NCI-H226 (cell line): ENCODE measurements at regions not wholly inside any gene's neighbourhood (a gene's known extent, or its start where the extent isn't known, plus 50 kb on each side); places are given as distances from the start of the nearest gene placed in this dataset.
A peak's percentile ranks its signal among the peaks of the same experiment; 100 is the strongest.
"Not testable (repeated sequence)": the region's sequence is repeated elsewhere in the genome, so short reads cannot be mapped to it uniquely, and the experiment has no call there.

Experiments used
- DNase-seq: peaks from one replicate; pipeline ENCODE4 v3.0.0-alpha.2; 2015

DNA sequence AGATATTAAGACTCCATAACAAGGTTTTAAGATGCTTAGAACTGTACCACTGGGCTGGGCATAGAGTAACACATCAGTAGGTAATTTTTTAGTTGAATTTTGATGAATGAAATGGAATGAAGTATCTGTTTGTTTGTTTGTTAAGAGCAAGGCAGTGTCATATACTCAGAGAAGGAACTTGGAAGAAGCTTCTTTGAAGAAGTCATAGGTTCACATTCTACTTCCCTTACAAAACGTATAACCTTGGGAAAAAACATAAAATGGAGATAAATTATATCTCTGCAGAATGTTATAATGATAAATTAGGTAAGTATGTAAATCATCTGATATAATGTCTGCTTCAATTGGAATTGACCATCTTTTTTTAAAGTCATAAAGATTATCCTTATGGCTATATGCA is 122.1 kb upstream of the SLC39A10 start:
- DNase-seq, result no peak

DNA sequence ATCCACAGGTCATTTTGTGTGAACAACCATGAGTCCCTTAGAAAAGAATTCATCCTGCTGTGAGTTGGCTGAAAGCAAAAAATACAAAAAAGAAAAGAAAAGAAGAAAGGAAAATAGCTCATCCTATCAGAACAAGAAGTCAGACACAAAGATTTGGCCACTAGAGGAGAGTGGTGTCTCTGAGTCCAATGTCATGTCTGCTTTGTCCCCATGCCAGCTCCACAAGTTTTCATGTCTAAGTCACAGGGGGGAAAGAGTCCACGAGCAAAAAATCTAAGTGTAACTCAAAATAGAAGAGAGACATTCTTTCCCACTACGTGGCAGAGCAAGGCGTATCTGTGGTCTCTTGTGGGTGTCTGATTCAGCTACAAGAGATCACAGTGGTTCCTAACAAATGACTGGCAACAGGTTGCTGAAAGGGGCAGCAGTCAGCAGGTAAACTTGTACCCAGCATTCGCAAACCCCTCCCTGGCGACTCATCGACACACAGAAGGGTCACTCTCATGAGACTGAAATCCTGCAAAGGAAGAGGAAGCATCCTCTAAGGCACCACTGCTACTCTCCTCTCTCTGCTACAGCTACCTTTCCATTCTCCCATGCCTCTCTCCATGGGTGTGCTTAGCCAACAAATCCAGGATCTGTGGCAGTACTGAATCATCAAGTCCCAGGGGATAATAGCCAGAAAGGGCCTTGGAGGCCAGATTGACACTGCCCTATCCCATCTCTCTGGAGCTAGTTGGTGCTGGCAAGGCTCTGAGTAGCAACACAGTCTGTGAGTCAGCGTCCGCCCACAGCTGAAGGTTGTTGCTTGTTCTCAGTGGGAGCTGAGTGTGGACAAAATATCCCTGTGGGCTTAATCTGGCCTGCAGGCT is 123.0 kb upstream of the SLC39A10 start:
- peak; percentile 81 for DNase-seq

DNA sequence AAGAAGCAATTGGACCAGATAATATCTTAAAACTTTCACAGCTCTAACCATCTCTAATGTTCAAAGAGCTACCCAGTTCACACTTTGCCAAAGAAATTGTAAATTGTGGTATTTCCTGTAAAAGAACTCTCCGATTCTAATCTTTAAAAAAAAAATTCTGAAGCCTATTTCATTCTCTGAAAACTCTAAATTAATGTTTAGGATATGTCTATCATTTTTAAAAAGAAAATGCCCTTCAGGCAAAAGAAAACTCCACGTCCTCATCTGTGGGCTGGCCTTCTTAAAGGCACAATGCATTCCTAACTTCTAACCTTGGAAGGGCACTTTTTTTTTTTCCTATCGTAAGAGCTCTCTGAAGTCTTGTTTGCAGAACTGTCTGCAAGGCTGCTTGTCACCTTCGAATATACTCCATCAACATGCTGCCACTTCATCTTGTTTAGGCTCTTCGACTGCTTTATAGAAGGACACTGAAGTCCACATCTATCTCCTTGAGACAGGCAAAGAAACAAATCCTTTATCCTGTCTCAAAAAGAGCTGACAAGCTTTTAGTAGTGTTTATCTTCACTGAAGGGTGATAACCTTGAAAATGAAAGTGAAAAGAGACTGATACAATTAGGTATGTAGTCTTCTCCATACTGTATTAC is 124.3 kb upstream of the SLC39A10 start:
- DNase-seq, result no peak

DNA sequence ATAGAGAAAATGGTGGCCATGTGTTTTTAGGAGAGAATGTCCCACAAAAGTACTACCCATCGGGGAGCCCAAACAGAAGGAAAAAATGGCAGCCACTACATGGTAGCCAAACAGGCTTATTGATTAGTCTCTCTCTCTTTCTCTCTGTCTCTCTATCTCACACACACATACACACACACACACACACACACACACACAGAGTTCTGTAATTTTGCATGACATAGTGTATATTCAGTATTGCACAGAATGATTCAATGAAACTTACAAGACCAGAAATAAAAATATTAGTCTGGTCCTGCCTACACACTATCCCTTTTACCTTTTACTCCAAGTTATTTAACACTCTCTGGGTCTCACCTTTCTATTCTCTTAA is 124.8 kb upstream of the SLC39A10 start:
- no peak for DNase-seq

DNA sequence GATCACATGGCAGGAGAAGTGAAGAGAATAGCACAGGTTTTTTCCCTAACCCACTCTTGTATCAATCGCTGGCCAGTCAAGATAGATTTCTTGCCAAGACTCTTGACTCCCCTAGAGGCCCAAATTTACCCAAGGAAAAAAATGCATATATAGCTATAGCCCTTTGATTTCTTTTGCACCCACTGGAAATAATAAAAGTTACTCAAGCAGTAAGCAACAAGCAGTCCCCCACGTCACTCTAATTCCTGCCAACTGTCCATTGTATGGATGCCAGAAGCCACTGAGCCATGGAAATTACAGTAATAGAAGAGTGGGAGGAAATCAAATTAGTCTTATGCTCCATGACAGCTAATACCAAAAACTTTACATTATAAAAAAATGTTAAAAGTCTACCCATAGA is 125.3 kb upstream of the SLC39A10 start:
- DNase-seq, result no peak

DNA sequence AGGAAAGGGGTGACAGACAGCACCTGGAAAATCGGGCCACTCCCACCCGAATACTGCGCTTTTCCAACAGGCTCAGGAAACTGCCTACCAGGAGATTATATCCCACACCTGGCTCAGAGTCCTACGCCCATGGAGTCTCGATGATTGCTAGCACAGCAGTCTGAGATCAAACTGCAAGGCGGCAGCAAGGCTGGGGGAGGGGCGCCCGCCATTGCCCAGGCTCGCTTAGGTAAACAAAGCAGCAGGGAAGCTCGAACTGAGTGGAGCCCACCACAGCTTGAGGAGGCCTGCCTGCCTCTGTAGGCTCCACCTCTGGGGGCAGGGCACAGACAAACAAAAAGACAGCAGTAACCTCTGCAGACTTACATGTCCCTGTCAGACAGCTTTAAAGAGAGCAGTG is 133.8 kb upstream of the SLC39A10 start:
- DNase-seq, result not testable (repeated sequence)

DNA sequence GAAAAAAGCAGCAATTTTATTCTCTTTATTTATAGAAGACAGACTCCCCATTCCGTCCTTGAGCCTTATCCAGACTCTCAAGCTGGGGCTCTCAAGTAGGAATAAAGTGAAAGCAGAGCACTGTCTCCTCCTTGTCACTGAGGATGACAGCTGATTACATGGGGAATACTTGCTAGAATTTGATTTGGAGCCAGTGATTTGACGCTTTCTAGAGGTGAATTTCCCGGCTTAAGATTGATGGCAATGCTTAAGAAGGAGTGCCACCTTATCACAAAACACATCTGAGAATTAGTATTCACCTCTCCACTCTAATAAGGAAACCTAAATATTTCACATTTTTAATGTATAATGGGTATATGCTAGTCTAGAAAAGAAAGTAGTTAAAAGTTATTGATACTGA is 135.4 kb upstream of the SLC39A10 start:
- DNase-seq, result no peak

DNA sequence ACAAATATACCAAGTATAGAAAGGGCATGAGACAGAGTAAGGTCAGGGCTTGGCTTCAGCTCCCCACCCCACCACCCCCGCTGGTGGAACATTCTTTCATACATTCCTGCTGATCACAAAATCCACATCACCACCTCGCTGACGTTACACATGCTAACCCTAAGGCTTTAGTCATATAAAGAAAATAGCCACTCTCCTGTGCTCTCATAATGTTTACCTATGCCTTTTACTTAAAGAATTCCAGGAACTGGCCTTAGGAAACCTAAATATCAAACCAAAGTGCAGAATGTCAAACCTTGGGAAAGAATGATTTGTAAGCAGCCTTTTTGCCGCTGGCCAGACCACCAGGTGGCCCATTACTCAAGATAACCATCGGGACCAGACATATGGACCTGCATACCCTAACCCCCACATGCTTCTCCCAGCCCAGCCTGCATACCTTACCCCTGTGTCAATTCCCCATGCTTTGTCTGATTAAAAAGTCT is 136.3 kb upstream of the SLC39A10 start:
- peak; percentile 87 for DNase-seq

DNA sequence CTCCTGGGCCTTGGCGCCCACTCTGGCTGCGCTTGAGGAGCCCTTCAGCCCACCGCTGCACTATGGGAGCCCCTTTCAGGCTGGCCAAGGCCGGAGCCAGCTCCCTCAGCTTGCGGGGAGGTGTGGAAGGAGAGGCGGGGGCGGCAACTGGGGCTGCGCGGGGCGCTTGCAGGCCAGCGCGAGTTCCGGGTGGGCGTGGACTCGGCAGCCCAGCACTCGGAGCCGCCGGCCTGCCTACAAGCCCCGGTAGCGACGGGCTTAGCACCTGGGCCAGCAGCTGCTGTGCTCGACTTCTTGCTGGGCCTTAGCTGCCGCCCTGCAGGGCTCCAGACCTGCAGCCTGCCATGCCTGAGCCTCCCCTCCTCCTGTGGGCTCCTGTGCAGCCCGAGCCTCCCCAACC is 141.5 kb upstream of the SLC39A10 start:
- DNase-seq, result no peak

DNA sequence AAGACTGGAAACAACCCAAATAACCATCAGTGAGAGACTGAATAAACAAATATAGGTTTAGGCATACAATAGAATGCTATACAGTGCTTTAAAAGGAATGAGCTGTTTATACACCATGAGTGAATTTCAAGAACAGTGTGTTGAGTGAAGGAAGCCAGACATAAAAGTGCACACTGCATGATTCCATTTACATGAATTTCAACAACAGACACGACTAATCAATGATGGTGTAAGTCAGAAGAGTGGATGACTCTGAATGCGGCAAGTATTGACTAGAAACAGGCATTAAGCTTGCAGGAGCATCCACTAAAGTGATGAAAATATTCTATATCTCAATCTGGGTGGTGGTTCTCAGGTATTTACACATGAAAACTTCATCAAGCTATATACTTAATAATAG is 142.7 kb upstream of the SLC39A10 start:
- DNase-seq, result no peak

DNA sequence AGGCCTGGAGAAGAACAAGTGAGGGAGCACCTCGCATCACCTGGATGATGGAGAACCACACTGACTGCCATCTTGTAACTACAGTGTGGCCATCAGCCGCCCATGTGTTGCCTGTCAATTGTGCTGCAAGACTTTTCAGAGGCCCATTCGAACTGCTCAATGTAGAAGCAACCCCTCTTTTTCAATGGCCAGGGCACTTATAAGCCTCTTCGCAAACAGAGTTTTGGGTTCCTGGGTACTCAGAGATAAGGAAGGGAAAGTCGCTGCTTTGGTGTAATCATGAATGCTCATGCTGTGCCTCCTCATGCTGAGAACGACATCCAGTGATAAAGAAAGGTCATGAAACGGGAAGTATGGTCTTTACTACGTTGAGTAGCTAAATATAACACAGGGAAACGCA is 143.9 kb upstream of the SLC39A10 start:
- no peak for DNase-seq

DNA sequence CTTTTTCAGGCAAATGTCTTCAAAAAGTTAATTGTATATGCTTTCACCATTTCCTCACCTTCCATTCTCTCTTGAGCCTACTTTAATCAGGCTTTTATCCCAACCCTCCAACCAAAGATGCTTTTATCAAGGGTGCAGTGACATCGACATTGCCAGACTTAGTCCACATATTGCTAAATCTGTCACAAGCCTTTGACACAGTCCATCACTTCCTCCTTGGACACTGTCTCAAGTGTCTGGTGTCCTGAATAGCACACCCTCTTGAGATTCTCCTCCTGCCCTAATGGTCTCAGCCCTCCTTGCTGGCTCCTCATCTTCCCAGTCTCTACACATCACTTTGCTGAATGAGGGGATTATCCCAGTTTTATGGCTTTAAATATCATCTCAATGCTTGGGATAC is 147.5 kb upstream of the SLC39A10 start:
- DNase-seq, result no peak

DNA sequence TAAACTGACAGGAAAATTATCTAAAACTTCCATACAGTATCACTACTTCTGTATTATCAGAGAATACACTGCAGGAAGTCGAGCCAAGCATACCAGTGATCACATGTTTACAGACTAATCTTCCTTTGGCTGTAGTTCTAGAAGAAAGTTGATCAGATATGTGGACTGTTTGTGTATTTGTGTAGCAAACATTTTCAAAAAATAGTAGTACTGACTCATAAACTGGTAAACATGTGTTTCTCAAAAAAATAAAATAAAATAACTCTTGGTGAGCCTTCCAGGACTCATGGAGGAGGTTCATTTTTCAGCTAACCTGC is 148.9 kb upstream of the SLC39A10 start:
- no peak for DNase-seq

DNA sequence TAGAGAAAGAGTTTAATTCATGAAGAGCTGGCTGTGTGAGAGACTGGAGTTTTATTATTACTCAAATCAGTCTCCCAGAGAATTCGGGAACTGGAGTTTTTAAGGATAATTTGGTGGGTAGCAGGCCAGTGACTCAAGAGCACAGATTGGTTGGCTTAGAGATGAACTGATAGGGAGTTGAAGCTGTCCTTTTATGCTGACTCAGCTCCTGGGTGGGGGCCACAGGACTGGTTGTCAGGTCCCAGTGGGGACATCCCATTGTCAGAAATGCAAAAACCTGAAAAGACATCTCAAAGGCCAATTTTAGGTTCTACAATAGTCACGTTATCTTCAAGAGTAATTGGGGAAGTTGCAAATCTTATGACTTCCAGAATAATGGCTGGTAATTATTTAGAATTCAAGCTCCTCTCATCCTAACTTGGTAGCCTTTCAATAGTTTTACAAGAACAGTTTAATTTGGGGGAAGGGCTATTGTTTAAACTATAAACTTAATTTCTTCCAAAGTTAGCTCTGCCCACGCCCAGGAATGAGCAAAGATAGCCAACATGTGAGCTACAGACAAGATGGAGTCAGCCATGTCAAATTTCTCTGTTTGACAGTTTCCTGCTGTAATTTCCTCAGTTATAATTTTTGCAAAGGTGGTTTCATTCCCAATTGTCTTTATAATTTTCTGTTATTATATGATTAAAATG is 149.4 kb upstream of the SLC39A10 start:
- no peak for DNase-seq

DNA sequence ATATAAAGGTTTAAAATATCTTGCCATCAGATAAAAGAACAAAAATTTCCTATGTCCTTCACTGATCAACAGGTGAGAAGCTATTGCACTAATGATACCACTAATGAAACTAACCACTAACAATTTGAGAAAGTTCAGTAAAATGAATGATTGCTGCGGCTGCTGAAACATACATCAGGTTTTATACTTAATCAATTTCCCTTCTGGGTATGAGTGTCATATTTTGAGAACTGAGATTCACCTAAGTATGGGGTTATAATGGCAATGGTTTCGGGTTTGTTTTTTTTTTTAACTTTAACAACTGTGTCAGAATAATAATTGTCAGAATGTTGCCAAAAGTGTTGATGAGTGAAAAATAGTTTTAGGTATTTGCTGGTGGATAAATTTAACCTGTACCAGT is 151.3 kb upstream of the SLC39A10 start:
- no peak for DNase-seq

DNA sequence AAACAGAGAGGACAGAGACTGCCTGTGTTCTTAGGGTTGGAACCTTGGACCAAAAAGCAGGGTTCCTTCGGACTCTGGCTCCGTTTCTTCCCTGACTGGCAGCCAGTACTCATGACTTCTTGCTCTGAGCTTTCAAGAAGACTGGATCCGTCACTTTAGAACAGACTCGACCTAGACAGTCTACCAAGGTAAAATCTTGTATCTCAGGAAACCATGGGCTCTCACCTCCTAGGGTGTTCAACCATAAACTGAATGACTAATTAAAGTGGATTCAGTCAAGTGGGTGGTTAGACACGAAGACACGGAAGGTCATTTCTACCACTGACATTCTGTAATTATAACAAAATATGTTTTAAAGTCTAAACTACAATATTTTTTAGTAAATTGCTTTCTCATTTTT is 153.8 kb upstream of the SLC39A10 start:
- DNase-seq, result no peak

DNA sequence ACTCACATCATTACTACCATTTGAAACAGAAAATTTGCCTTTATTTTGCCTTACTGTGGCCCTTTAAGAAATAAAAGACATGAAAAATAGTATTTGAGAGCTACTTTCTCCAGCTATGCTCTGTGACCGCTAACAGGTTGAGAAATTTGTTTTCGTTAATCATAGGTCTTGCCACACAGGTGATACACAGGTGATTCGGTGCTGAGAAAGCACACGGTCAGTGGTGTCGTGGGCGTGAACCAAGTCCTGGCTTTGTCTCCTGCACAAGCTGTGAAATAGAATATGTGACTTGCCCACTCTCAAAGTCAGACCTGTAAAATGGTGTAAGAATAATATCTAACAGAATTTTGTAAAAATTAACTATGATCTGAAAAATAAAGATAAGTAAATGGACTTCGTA is 155.3 kb upstream of the SLC39A10 start:
- DNase-seq, result no peak

DNA sequence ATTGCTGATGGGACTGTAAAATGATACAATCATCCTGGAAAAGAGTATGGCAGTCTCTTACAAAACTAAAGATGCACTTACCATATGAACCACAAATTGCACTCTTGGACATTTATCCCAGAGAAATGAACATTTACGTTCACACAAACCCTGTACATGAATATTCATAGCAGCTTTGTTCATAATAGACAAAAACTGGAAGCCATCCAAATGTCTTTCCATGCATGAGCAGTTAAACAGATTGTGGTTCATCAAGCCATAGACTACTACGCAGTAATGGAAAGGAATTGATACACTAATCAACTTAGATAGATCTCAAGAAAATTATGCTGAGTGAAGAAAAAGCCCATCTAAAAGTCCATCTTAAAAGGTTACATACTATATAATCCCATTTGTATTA is 156.1 kb upstream of the SLC39A10 start:
- DNase-seq, result no peak

DNA sequence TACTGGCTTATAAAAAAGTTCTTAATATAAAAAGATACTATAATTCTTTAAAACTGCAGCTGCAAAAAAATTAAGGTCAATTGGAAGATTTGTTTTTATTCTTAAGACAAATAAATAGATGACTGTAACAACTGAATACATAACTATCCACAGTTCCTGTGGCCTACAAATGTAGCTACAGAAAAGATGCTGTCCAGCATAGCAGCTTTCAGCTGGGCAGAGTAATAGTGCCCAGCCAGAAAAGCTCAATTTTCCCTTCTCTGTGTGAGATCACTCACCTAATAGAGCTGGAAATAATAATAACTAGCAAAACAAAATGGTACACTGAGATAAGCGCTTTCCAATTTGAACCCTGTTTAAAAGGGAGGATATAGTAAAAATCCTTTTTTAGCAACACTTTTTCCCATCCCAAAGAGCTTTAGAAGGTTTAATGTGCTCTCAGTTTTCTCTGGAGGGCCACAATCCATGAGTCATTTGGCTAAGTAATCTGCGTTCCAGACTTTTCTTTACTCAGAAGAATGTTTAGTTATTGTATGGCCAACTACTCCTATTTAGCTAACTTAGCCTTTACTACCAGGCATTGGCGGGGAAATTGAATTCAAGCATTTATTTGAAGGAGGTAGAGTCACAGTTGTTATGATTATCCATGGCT is 158.1 kb upstream of the SLC39A10 start:
- DNase-seq, result no peak

DNA sequence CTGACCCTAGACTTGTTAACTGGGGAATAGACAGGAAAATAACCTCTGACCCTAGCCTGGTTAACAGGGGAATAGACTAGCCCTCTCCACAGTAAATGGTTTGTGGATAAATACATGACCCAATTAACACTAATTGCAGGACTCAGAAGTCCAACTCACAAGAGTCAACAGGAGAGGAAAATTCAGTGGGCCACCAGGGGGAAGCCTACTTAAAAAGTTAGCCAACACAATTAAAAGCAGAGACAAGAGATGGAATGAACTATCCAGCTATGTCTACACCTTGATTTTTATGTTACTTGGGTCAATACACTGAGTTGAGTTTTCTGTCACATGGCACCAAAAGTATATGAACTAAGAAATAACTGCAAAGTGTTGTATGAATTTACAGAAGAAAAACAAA is 158.8 kb upstream of the SLC39A10 start:
- DNase-seq, result no peak

DNA sequence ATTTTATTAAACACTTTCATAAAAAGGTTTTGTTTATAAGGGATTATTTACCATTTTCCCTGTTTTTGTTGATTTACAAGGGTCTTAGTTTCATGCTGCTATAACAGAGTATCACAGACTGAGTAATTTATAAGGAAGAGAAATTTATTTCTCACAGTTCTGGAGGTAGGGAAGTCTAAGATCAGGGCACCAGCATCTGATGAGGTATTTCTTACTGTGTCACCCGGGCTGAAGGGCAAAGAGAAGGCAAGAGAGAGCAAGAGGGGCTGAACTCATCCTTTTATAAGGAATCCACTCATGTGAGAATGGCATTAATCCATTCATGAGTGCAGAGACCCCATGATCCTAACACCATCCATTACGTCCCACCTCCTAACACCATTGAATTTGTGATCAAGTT is 160.0 kb upstream of the SLC39A10 start:
- no peak for DNase-seq

DNA sequence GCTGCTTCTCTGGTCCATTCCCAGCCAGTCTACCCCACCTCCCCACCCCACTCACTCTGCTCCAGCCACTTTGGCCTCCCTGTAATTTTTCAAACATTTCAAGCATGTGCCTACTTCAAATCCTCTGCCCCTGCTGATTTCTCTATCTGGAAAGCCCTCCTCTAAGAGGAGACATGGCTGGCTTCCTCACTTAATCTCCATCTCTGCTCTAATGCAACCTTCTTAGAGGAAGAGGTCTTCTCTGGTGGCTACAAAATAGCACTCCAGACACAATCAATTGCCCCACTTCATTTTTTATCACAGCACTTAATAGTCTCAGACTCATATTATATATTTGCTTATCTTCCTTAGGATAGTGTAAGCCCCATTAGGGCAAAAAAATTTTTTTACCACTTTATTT is 161.1 kb upstream of the SLC39A10 start:
- DNase-seq, result no peak

DNA sequence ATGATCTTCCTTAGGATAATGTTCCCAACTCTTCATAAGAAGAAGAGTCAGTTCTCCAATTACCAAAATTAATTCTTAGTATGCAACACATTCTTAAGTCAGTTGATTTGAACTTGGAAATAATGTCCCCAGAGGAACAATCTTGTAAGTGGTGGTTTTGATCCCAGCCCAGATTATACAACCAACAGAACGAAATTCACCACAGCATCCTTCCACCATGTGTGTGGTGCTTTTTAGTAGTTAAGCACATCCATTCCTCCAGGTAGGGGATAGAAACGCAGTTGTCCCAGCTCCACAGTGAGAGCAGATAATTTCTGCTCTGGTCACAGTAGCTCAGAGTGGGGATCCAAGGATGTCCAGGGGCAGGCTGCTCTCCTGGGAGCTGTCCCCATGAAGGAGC is 161.7 kb upstream of the SLC39A10 start:
- no peak for DNase-seq

DNA sequence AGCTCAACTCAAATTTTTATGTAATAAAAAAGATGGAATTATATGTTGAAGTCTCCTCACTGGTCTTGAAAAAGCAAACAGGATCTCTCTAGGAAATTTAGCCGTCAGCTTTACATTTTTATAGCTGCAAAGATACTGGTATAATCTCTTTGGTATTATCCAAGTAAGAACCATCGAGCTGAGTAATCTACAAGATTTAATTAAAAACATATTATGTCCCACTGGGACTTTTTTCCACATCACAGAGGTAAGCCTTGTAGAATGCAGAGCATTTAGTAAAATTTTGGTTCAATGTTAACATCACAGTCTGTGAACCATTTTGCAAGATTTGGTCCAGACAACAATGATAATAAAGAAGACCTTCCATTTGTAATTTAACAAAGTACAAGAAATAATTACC is 162.6 kb upstream of the SLC39A10 start:
- no peak for DNase-seq
